Pancreas (tissue), 10 donors: ENCODE measurements at regions not wholly inside any gene's neighbourhood (a gene's known extent, or its start where the extent isn't known, plus 50 kb on each side); places are given as distances from the start of the nearest gene placed in this dataset.

ENCODE experiments used
- ATAC-seq, 4 donors: fragments of 200-7000 bp; cut with Tn5 transposase; one replicate each; pipeline versions ENCODE4 v1.8.0 to v1.9.1; 2020; ENCODE audit warnings: mild to moderate bottlenecking in 4 of 4, moderate library complexity in 4 of 4
- DNase-seq, 6 donors: peaks; one replicate each; pipeline ENCODE4 v3.0.0-alpha.2; 2020
- FAIRE-seq: peaks from 2 replicates; lab custom pipeline; 2012; peaks lifted over from hg19 to GRCh38; lab: Jason Lieb, UNC
- H3K27ac ChIP-seq, 4 donors: fragments of 200-600 bp; sonication (generic); 1 replicate in 3 of 4; 2 replicates in 1 of 4; pipeline versions ENCODE4 v1.5.0 to v1.8.0; 2020
- H3K27me3 ChIP-seq, 4 donors: fragments of 200-600 bp; one replicate each; pipeline ENCODE4 v1.8.0; 2021
- H3K36me3 ChIP-seq, 3 donors: fragments of 200-600 bp; sonication (generic) in 1 of 3; one replicate each; pipeline versions ENCODE4 v1.5.0 to v1.8.0; 2020 to 2021
- H3K4me1 ChIP-seq, 3 donors: fragments of 200-600 bp; one replicate each; pipeline ENCODE4 v1.8.0; 2021
- H3K4me3 ChIP-seq, 4 donors: fragments of 200-600 bp; sonication (generic) in 2 of 4; one replicate each; pipeline versions ENCODE4 v1.5.0 to v1.8.0; 2020 to 2021
- H3K9me3 ChIP-seq, 4 donors: fragments of 200-600 bp; one replicate each; pipeline ENCODE4 v1.8.0; 2021
- CTCF ChIP-seq, 4 donors: fragments of 200-600 bp; sonication (generic) in 3 of 4; IDR thresholded peaks; one replicate each; pipeline versions ENCODE4 v1.5.0 to v1.8.0; 2021; ENCODE audit warnings: antibody characterized with exemption in 4 of 4
- whole genome bisulfite sequencing, 2 donors: extraction: QIAGEN DNeasy Blood & Tissue Kit; methylation state at CpG; one replicate each; pipeline ENCODE4 v1.1.7; 2013; 5-methylcytosine and 5-hydroxymethylcytosine counted together
- intact Hi-C, 3 donors: fragments of 100-400 bp; cut with DNase I; formaldehyde crosslinking; loops; one replicate each; pipeline versions ENCODE4 v1.11.1 to v1.14.2; 2022
- donor health status: healthy with polysubstance abuse.
- donor health status: DM: no; HTN: no; CAD: no; lungs with moderate emphysema.
- donor health status: DM: no; HTN: no; CAD: no.
- donor health status: control.
- donor health status: control.
- donor health status: Bipolar disorder and iron deficiency.
- donor health status: DM: yes; HTN: yes; CAD: no.
- donor health status: DM: no; HTN: no; CAD: no.
- donor health status: DM: no; HTN: no; CAD: no.
- donor health status: DM: yes; HTN: yes; CAD: no.

- Histone ChIP-seq H3K36me3 (no peaks in the 10 kb centered on the region), H3K9me3 (no peaks in the 10 kb centered on the region), H3K4me3 (no peak overlapping the region), H3K4me1 (no peaks in the 10 kb centered on the region), H3K27me3 (no peaks in the 10 kb centered on the region), H3K27ac (no peak overlapping the region)
- WGBS, 2 donors = 31 to 51% methylated on average over 1 of the region's 1 CpG
- ATAC-seq = no peak
- no peak for FAIRE-seq
- no peak for DNase-seq
- TF ChIP-seq CTCF (IDR thresholded peaks at IDR 0.05) = no peak
- intact Hi-C loops = no loop called here
These were observed 116.1 kb downstream of the PCDH7 start for GRCh38 chr4:30836231-30836630.

GRCh38 chr4:30837131-30837539 lies 117.0 kb downstream of the PCDH7 start:
- no peak overlapping the region for H3K27ac ChIP-seq
- H3K27me3 ChIP-seq = peaks cover 0 to 4% (median 0%) of the 10 kb centered on the region in 4 donors
- no peaks in the 10 kb centered on the region for H3K36me3 ChIP-seq
- ATAC-seq (peak in 2 of 4 donors; percentile 43 to 55), FAIRE-seq (no peak), DNase-seq (no peak)
- WGBS, 2 donors = 11 to 16% methylated on average over 2 of the region's 2 CpGs
- intact Hi-C loops = no loop called here
- H3K9me3 ChIP-seq = no peaks in the 10 kb centered on the region
- no peak overlapping the region for H3K4me3 ChIP-seq
- no peak for TF ChIP-seq CTCF (IDR thresholded peaks at IDR 0.05)
- H3K4me1 ChIP-seq = no peaks in the 10 kb centered on the region

GRCh38 chr4:30837861-30838260 lies 117.7 kb downstream of the PCDH7 start:
- DNase-seq (no peak), ATAC-seq (no peak), FAIRE-seq (no peak)
- Histone ChIP-seq H3K9me3 (no peaks in the 10 kb centered on the region), H3K27ac (no peak overlapping the region), H3K36me3 (no peaks in the 10 kb centered on the region), H3K27me3 (peaks cover 0 to 4% (median 0%) of the 10 kb centered on the region in 4 donors), H3K4me1 (no peaks in the 10 kb centered on the region), H3K4me3 (no peak overlapping the region)
- 56 to 71% methylated on average over 2 of the region's 2 CpGs for WGBS, 2 donors
- intact Hi-C loops = no loop called here
- no peak for TF ChIP-seq CTCF (IDR thresholded peaks at IDR 0.05)

GRCh38 chr4:30838331-30838730 lies 118.2 kb downstream of the PCDH7 start:
- H3K36me3 ChIP-seq = no peaks in the 10 kb centered on the region
- 37 to 44% methylated on average over 3 of the region's 3 CpGs for WGBS, 2 donors
- FAIRE-seq = no peak
- peaks cover 0 to 4% (median 0%) of the 10 kb centered on the region in 4 donors for H3K27me3 ChIP-seq
- H3K4me3 ChIP-seq = no peak overlapping the region
- no peak for DNase-seq
- intact Hi-C loops = no loop called here
- H3K27ac ChIP-seq = no peak overlapping the region
- no peak for ATAC-seq
- no peaks in the 10 kb centered on the region for H3K4me1 ChIP-seq
- no peak for TF ChIP-seq CTCF (IDR thresholded peaks at IDR 0.05)
- no peaks in the 10 kb centered on the region for H3K9me3 ChIP-seq

GRCh38 chr4:30839583-30840520 lies 119.7 kb downstream of the PCDH7 start:
- H3K27ac ChIP-seq = no peak overlapping the region
- no peak overlapping the region for H3K4me3 ChIP-seq
- no peak for TF ChIP-seq CTCF (IDR thresholded peaks at IDR 0.05)
- no peaks in the 10 kb centered on the region for H3K4me1 ChIP-seq
- no peak for FAIRE-seq
- 63 to 81% methylated on average over 6 of the region's 6 CpGs for WGBS, 2 donors
- peaks cover 0 to 4% (median 0%) of the 10 kb centered on the region in 4 donors for H3K27me3 ChIP-seq
- intact Hi-C loops = no loop called here
- no peaks in the 10 kb centered on the region for H3K36me3 ChIP-seq
- H3K9me3 ChIP-seq = no peaks in the 10 kb centered on the region
- DNase-seq = no peak
- ATAC-seq = no peak
